ENCODE measurements at regions not wholly inside any gene's neighbourhood (a gene's known extent, or its start where the extent isn't known, plus 50 kb on each side); places are given as distances from the start of the nearest gene placed in this dataset.
"Not testable (repeated sequence)": the region's sequence is repeated elsewhere in the genome, so short reads cannot be mapped to it uniquely, and the experiment has no call there.

- POLR2A ChIA-PET: no interaction called here
These were observed 99.8 kb downstream of the TRIM69 start for GRCh38 chr15:44836094-44836493.

GRCh38 chr15:44838929-44839328 lies 102.6 kb downstream of the TRIM69 start:
- POLR2A ChIA-PET; DNase-seq (ENCODE audit: extremely low spot score): not testable (repeated sequence)
- CTCF ChIA-PET: interaction anchor here (1.6 kb wide), 1 partner anchor 14 kb away, joined by 7 read pairs; no protein-coding TSS in a partner anchor

More at GRCh38 chr15:44836094-44836493, 99.8 kb downstream of the TRIM69 start:
- CTCF ChIA-PET: interaction anchor here (1.0 to 1.1 kb wide), 2 partner anchors 17 to 257 kb away, joined by 3 read pairs; no protein-coding TSS in a partner anchor
- DNase-seq (ENCODE audit: extremely low spot score): no peak
- no peak for TF ChIP-seq CTCF (IDR thresholded peaks at IDR 0.05; ENCODE audit: control extremely low read depth, extremely low read depth, low read depth, missing control alignments)

- CTCF ChIA-PET: interaction anchor here (1.0 to 1.5 kb wide), 3 partner anchors 12 to 80 kb away, joined by 3 to 6 read pairs (median 3); no protein-coding TSS in a partner anchor
- DNase-seq (ENCODE audit: extremely low spot score); POLR2A ChIA-PET: not testable (repeated sequence)
These were observed 105.4 kb downstream of the TRIM69 start for GRCh38 chr15:44841762-44842161.

- POLR2A ChIA-PET; DNase-seq (ENCODE audit: extremely low spot score): not testable (repeated sequence)
- CTCF ChIA-PET: interaction anchor here (1.6 kb wide), 1 partner anchor 10 kb away, joined by 3 read pairs; no protein-coding TSS in a partner anchor
These were observed 106.6 kb downstream of the TRIM69 start for GRCh38 chr15:44842883-44843282.

- CTCF ChIA-PET: interaction anchor here (1.2 kb wide), 1 partner anchor 62 kb away, joined by 3 read pairs; no protein-coding TSS in a partner anchor
- DNase-seq (ENCODE audit: extremely low spot score); POLR2A ChIA-PET: not testable (repeated sequence)
These were observed 108.6 kb downstream of the TRIM69 start for GRCh38 chr15:44844936-44845335.

GRCh38 chr15:44846156-44846555 lies 109.8 kb downstream of the TRIM69 start:
- DNase-seq (ENCODE audit: extremely low spot score); CTCF ChIA-PET; POLR2A ChIA-PET: not testable (repeated sequence)

- CTCF ChIA-PET; DNase-seq (ENCODE audit: extremely low spot score): not testable (repeated sequence)
These were observed 108.9 kb upstream of the TERB2 start for GRCh38 chr15:44847555-44847954.

GRCh38 chr15:44848859-44849258 lies 107.6 kb upstream of the TERB2 start:
- POLR2A ChIA-PET; DNase-seq (ENCODE audit: extremely low spot score); CTCF ChIA-PET: not testable (repeated sequence)

More at GRCh38 chr15:44847555-44847954, 108.9 kb upstream of the TERB2 start:
- POLR2A ChIA-PET: not testable (repeated sequence)

- CTCF ChIA-PET; POLR2A ChIA-PET; DNase-seq (ENCODE audit: extremely low spot score): not testable (repeated sequence)
These were observed 106.6 kb upstream of the TERB2 start for GRCh38 chr15:44849701-44850403.

- POLR2A ChIA-PET: not testable (repeated sequence)
- peak; percentile 99 for TF ChIP-seq CTCF (IDR thresholded peaks at IDR 0.05; ENCODE audit: control extremely low read depth, extremely low read depth, low read depth, missing control alignments)
- CTCF ChIA-PET: interaction anchor here (0.6 to 3.9 kb wide), 39 partner anchors 9 to 282 kb away, joined by 3 to 38 read pairs (median 4); partner anchors contain the start of genes DUOX2, DUOXA2, SPG11 and TRIM69
- DNase-seq (ENCODE audit: extremely low spot score): peak; percentile 54
These were observed 103.1 kb upstream of the TERB2 start for GRCh38 chr15:44853304-44853950.

- CTCF ChIA-PET: interaction anchor here (1.0 to 3.9 kb wide), 12 partner anchors 8 to 181 kb away, joined by 3 to 38 read pairs (median 12); no protein-coding TSS in a partner anchor
- POLR2A ChIA-PET; DNase-seq (ENCODE audit: extremely low spot score): not testable (repeated sequence)
These were observed 101.8 kb upstream of the TERB2 start for GRCh38 chr15:44854696-44855095.

- CTCF ChIA-PET; DNase-seq (ENCODE audit: extremely low spot score); POLR2A ChIA-PET: not testable (repeated sequence)
These were observed 100.2 kb upstream of the TERB2 start for GRCh38 chr15:44856284-44856683.

GRCh38 chr15:44857164-44857710 lies 99.2 kb upstream of the TERB2 start:
- DNase-seq (ENCODE audit: extremely low spot score); CTCF ChIA-PET; POLR2A ChIA-PET: not testable (repeated sequence)

- DNase-seq (ENCODE audit: extremely low spot score); POLR2A ChIA-PET; CTCF ChIA-PET: not testable (repeated sequence)
These were observed 97.4 kb upstream of the TERB2 start for GRCh38 chr15:44859088-44859487.

GRCh38 chr15:44860168-44860567 lies 96.3 kb upstream of the TERB2 start:
- CTCF ChIA-PET; DNase-seq (ENCODE audit: extremely low spot score); POLR2A ChIA-PET: not testable (repeated sequence)

Measured in GM10248 (cell line).